HL-60 (cell line): ENCODE measurements at regions not wholly inside any gene's neighbourhood (a gene's known extent, or its start where the extent isn't known, plus 50 kb on each side); places are given as distances from the start of the nearest gene placed in this dataset.

Experiments
- CTCF ChIP-seq: IDR thresholded peaks from one replicate; pipeline ENCODE4 v1.5.1; 2011; ENCODE audit warnings: low read length, control low read depth, inconsistent platforms; ENCODE audit not compliant: insufficient read depth
- GABPA ChIP-seq: IDR thresholded peaks from 2 replicates; pipeline ENCODE4 v1.6.1; 2012; ENCODE audit warnings: low read depth
- POLR2AphosphoS5 ChIP-seq: IDR thresholded peaks from 2 replicates; pipeline ENCODE4 v1.6.1; 2012; ENCODE audit warnings: low read depth
- REST ChIP-seq: IDR thresholded peaks from 2 replicates; pipeline ENCODE4 v1.6.1; 2012; ENCODE audit warnings: low read depth; ENCODE audit not compliant: insufficient replicate concordance

GRCh38 chr6:12572896-12573827 lies 143.4 kb upstream of the PHACTR1 start:
- TF ChIP-seq REST (no peak), POLR2AphosphoS5 (no peak), CTCF (no peak), GABPA (no peak)
